ENCODE measurements at regions not wholly inside any gene's neighbourhood (a gene's known extent, or its start where the extent isn't known, plus 50 kb on each side); places are given as distances from the start of the nearest gene placed in this dataset.

GRCh38 chr7:156100086-156100485 is 287.8 kb upstream of the SHH start:
- H3K4me1 Mint-ChIP-seq: no peaks in the 10 kb centered on the region
- DNase-seq: no peak
- no peaks in the 10 kb centered on the region for H3K9me3 Mint-ChIP-seq
- no peak overlapping the region for H3K4me3 Mint-ChIP-seq
- Histone ChIP-seq H3K4me3 (ENCODE audit: low read length) (no peak overlapping the region), H3K36me3 (ENCODE audit: insufficient read depth, low read length) (no peaks in the 10 kb centered on the region), H3K9me3 (ENCODE audit: low read length) (no peaks in the 10 kb centered on the region), H3K27ac (ENCODE audit: low read depth, low read length) (no peak overlapping the region), H3K27me3 (ENCODE audit: insufficient read depth, low read length, poor library complexity, severe bottlenecking) (no peaks in the 10 kb centered on the region), H3K4me1 (ENCODE audit: insufficient read depth, low read length) (no peaks in the 10 kb centered on the region)
- H3K27me3 Mint-ChIP-seq: peaks cover 3 to 7% of the 10 kb centered on the region in 2 donors
- POLR2A ChIA-PET: no interaction called here
- H3K27ac Mint-ChIP-seq: no peak overlapping the region
- CTCF ChIA-PET: no interaction called here
- no peaks in the 10 kb centered on the region for H3K36me3 Mint-ChIP-seq

GRCh38 chr7:156099085-156099484 is 286.8 kb upstream of the SHH start:
- no peak for DNase-seq
- H3K4me1 Mint-ChIP-seq: no peaks in the 10 kb centered on the region
- H3K9me3 Mint-ChIP-seq: no peaks in the 10 kb centered on the region
- no peaks in the 10 kb centered on the region for H3K36me3 ChIP-seq (ENCODE audit: insufficient read depth, low read length)
- POLR2A ChIA-PET: no interaction called here
- no peak overlapping the region for H3K27ac Mint-ChIP-seq
- H3K27me3 ChIP-seq (ENCODE audit: insufficient read depth, low read length, poor library complexity, severe bottlenecking): no peaks in the 10 kb centered on the region
- CTCF ChIA-PET: no interaction called here
- no peak overlapping the region for H3K4me3 ChIP-seq (ENCODE audit: low read length)
- no peaks in the 10 kb centered on the region for H3K4me1 ChIP-seq (ENCODE audit: insufficient read depth, low read length)
- no peak overlapping the region for H3K4me3 Mint-ChIP-seq
- H3K9me3 ChIP-seq (ENCODE audit: low read length): no peaks in the 10 kb centered on the region
- H3K27ac ChIP-seq (ENCODE audit: low read depth, low read length): no peak overlapping the region
- H3K36me3 Mint-ChIP-seq: no peaks in the 10 kb centered on the region
- H3K27me3 Mint-ChIP-seq: peaks cover 3 to 7% of the 10 kb centered on the region in 2 donors

GRCh38 chr7:156096771-156097538 is 284.7 kb upstream of the SHH start:
- Histone ChIP-seq H3K27me3 (ENCODE audit: insufficient read depth, low read length, poor library complexity, severe bottlenecking) (no peaks in the 10 kb centered on the region), H3K4me1 (ENCODE audit: insufficient read depth, low read length) (no peaks in the 10 kb centered on the region), H3K36me3 (ENCODE audit: insufficient read depth, low read length) (no peaks in the 10 kb centered on the region), H3K27ac (ENCODE audit: low read depth, low read length) (no peak overlapping the region), H3K9me3 (ENCODE audit: low read length) (no peaks in the 10 kb centered on the region), H3K4me3 (ENCODE audit: low read length) (no peak overlapping the region)
- POLR2A ChIA-PET: no interaction called here
- peaks cover 0 to 2% (median 0%) of the 10 kb centered on the region in 5 donors for H3K9me3 Mint-ChIP-seq
- no peak overlapping the region for H3K4me3 Mint-ChIP-seq
- H3K27me3 Mint-ChIP-seq: peaks cover 3 to 13% of the 10 kb centered on the region in 2 donors
- CTCF ChIA-PET: no interaction called here
- H3K36me3 Mint-ChIP-seq: no peaks in the 10 kb centered on the region
- H3K27ac Mint-ChIP-seq: peak overlapping the region in 1 of 8 donors; percentile 14
- H3K4me1 Mint-ChIP-seq: no peaks in the 10 kb centered on the region
- DNase-seq: peak in 1 of 5 donors; percentile 23

- Histone ChIP-seq H3K9me3 (ENCODE audit: low read length) (no peaks in the 10 kb centered on the region), H3K4me3 (ENCODE audit: low read length) (no peak overlapping the region), H3K27ac (ENCODE audit: low read depth, low read length) (no peak overlapping the region), H3K36me3 (ENCODE audit: insufficient read depth, low read length) (no peaks in the 10 kb centered on the region), H3K4me1 (ENCODE audit: insufficient read depth, low read length) (no peaks in the 10 kb centered on the region), H3K27me3 (ENCODE audit: insufficient read depth, low read length, poor library complexity, severe bottlenecking) (no peaks in the 10 kb centered on the region)
- H3K9me3 Mint-ChIP-seq: peaks cover 0 to 2% (median 0%) of the 10 kb centered on the region in 5 donors
- no peaks in the 10 kb centered on the region for H3K4me1 Mint-ChIP-seq
- POLR2A ChIA-PET: no interaction called here
- H3K36me3 Mint-ChIP-seq: no peaks in the 10 kb centered on the region
- H3K4me3 Mint-ChIP-seq: peak overlapping the region in 1 of 7 donors; percentile 44
- H3K27ac Mint-ChIP-seq: no peak overlapping the region
- CTCF ChIA-PET: no interaction called here
- peak in 1 of 5 donors; percentile 50 for DNase-seq
- H3K27me3 Mint-ChIP-seq: peaks cover 8 to 15% of the 10 kb centered on the region in 2 donors
Observed at GRCh38 chr7:156095908-156096539, 283.8 kb upstream of the SHH start.

- H3K4me1 Mint-ChIP-seq: no peaks in the 10 kb centered on the region
- Histone ChIP-seq H3K9me3 (ENCODE audit: low read length) (no peaks in the 10 kb centered on the region), H3K27ac (ENCODE audit: low read depth, low read length) (no peak overlapping the region), H3K36me3 (ENCODE audit: insufficient read depth, low read length) (no peaks in the 10 kb centered on the region), H3K4me1 (ENCODE audit: insufficient read depth, low read length) (no peaks in the 10 kb centered on the region), H3K4me3 (ENCODE audit: low read length) (no peak overlapping the region), H3K27me3 (ENCODE audit: insufficient read depth, low read length, poor library complexity, severe bottlenecking) (no peaks in the 10 kb centered on the region)
- ChIA-PET POLR2A (no interaction called here), CTCF (no interaction called here)
- H3K36me3 Mint-ChIP-seq: no peaks in the 10 kb centered on the region
- peaks cover 0 to 5% (median 0%) of the 10 kb centered on the region in 5 donors for H3K9me3 Mint-ChIP-seq
- DNase-seq: no peak
- no peak overlapping the region for H3K27ac Mint-ChIP-seq
- peaks cover 8 to 15% of the 10 kb centered on the region in 2 donors for H3K27me3 Mint-ChIP-seq
- H3K4me3 Mint-ChIP-seq: no peak overlapping the region
Observed at GRCh38 chr7:156094350-156095146, 282.3 kb upstream of the SHH start.

DNA sequence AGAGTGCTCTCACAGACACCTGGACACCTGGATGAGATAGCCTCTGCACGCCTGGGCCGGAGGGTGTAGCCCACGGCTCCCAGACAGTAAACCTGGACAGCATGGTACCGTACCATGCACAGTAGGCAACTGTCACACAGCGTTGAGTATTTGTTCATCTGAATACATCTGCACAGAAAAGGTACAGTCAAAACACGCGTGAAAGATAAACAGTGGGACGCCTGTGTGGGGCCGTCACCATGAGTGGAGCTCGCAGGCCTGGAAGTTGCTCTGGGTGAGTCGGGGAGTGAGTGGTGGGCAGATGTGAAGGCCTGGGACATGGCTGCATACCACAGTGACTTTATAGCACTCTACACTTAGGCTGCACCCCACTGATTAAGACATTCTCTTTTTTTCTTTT is 280.0 kb upstream of the SHH start:
- no peak for DNase-seq
- ChIA-PET CTCF (no interaction called here), POLR2A (no interaction called here)
- H3K27ac Mint-ChIP-seq: peak overlapping the region in 1 of 8 donors; percentile 49
- no peaks in the 10 kb centered on the region for H3K27me3 ChIP-seq (ENCODE audit: insufficient read depth, low read length, poor library complexity, severe bottlenecking)
- H3K4me3 Mint-ChIP-seq: no peak overlapping the region
- H3K36me3 ChIP-seq (ENCODE audit: insufficient read depth, low read length): no peaks in the 10 kb centered on the region
- peaks cover 0 to 5% (median 0%) of the 10 kb centered on the region in 5 donors for H3K9me3 Mint-ChIP-seq
- no peak overlapping the region for H3K27ac ChIP-seq (ENCODE audit: low read depth, low read length)
- H3K36me3 Mint-ChIP-seq: no peaks in the 10 kb centered on the region
- H3K27me3 Mint-ChIP-seq: peaks cover 11 to 13% of the 10 kb centered on the region in 2 donors
- no peak overlapping the region for H3K4me3 ChIP-seq (ENCODE audit: low read length)
- no peaks in the 10 kb centered on the region for H3K4me1 ChIP-seq (ENCODE audit: insufficient read depth, low read length)
- no peaks in the 10 kb centered on the region for H3K4me1 Mint-ChIP-seq
- H3K9me3 ChIP-seq (ENCODE audit: low read length): no peaks in the 10 kb centered on the region

GRCh38 chr7:156091519-156092080 is 279.3 kb upstream of the SHH start:
- Mint-ChIP-seq H3K9me3 (peaks cover 0 to 5% (median 0%) of the 10 kb centered on the region in 5 donors), H3K4me1 (no peaks in the 10 kb centered on the region), H3K27me3 (peaks cover 11% of the 10 kb centered on the region in 2 donors), H3K4me3 (no peak overlapping the region), H3K36me3 (no peaks in the 10 kb centered on the region), H3K27ac (no peak overlapping the region)
- no peaks in the 10 kb centered on the region for H3K9me3 ChIP-seq (ENCODE audit: low read length)
- no peaks in the 10 kb centered on the region for H3K27me3 ChIP-seq (ENCODE audit: insufficient read depth, low read length, poor library complexity, severe bottlenecking)
- H3K4me1 ChIP-seq (ENCODE audit: insufficient read depth, low read length): no peaks in the 10 kb centered on the region
- peak in 1 of 5 donors; percentile 21 for DNase-seq
- no peak overlapping the region for H3K4me3 ChIP-seq (ENCODE audit: low read length)
- ChIA-PET CTCF (no interaction called here), POLR2A (no interaction called here)
- no peaks in the 10 kb centered on the region for H3K36me3 ChIP-seq (ENCODE audit: insufficient read depth, low read length)
- H3K27ac ChIP-seq (ENCODE audit: low read depth, low read length): no peak overlapping the region

DNA sequence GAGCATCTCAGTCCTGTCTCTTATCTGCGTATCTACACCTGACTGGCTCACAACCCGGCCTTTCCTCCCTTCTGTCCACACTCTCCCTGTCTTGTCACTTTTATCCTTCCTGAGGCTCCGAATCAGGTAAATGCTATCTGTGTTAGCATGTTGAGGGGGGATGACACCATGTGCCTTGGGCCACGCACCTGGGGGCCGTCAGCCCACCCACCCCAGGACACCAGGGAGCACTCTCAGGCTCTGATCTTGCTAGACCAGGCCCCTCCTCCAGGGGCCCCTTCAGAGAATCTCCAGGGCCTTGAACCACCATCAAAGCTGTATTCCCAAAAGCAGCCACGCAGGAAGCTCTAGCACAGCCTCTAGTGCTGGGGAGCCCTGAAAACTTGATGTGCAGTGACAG is 278.7 kb upstream of the SHH start:
- Mint-ChIP-seq H3K4me1 (no peaks in the 10 kb centered on the region), H3K9me3 (peaks cover 0 to 5% (median 0%) of the 10 kb centered on the region in 5 donors), H3K4me3 (no peak overlapping the region), H3K27me3 (peaks cover 8 to 11% of the 10 kb centered on the region in 2 donors), H3K36me3 (no peaks in the 10 kb centered on the region), H3K27ac (no peak overlapping the region)
- no peak for DNase-seq
- no peak overlapping the region for H3K4me3 ChIP-seq (ENCODE audit: low read length)
- no peak overlapping the region for H3K27ac ChIP-seq (ENCODE audit: low read depth, low read length)
- H3K4me1 ChIP-seq (ENCODE audit: insufficient read depth, low read length): no peaks in the 10 kb centered on the region
- ChIA-PET CTCF (no interaction called here), POLR2A (no interaction called here)
- no peaks in the 10 kb centered on the region for H3K9me3 ChIP-seq (ENCODE audit: low read length)
- no peaks in the 10 kb centered on the region for H3K27me3 ChIP-seq (ENCODE audit: insufficient read depth, low read length, poor library complexity, severe bottlenecking)
- no peaks in the 10 kb centered on the region for H3K36me3 ChIP-seq (ENCODE audit: insufficient read depth, low read length)

Data from CD8-positive, alpha-beta memory T cell (primary cell).